ENCODE measurements at regions not wholly inside any gene's neighbourhood (a gene's known extent, or its start where the extent isn't known, plus 50 kb on each side); places are given as distances from the start of the nearest gene placed in this dataset.
A peak's percentile ranks its signal among the peaks of the same experiment; 100 is the strongest.

- no peak overlapping the region for H3K4me3 ChIP-seq
- H3K9me3 Mint-ChIP-seq, result no peaks in the 10 kb centered on the region
- H3K27ac Mint-ChIP-seq, result peak overlapping the region; percentile 33
- no peaks in the 10 kb centered on the region for H3K36me3 Mint-ChIP-seq
- no peaks in the 10 kb centered on the region for H3K27me3 ChIP-seq
- H3K4me3 Mint-ChIP-seq, result no peak overlapping the region
- H3K36me3 ChIP-seq, result no peaks in the 10 kb centered on the region
- no peak overlapping the region for H3K27ac ChIP-seq
- H3K27me3 Mint-ChIP-seq (ENCODE audit: insufficient read depth, low read depth), result peaks cover 2% of the 10 kb centered on the region
- H4K20me1 ChIP-seq (ENCODE audit: low read depth), result no peaks in the 10 kb centered on the region
- no peak overlapping the region for H2AFZ ChIP-seq (replicated peaks)
- TF ChIP-seq, protein P1, sequence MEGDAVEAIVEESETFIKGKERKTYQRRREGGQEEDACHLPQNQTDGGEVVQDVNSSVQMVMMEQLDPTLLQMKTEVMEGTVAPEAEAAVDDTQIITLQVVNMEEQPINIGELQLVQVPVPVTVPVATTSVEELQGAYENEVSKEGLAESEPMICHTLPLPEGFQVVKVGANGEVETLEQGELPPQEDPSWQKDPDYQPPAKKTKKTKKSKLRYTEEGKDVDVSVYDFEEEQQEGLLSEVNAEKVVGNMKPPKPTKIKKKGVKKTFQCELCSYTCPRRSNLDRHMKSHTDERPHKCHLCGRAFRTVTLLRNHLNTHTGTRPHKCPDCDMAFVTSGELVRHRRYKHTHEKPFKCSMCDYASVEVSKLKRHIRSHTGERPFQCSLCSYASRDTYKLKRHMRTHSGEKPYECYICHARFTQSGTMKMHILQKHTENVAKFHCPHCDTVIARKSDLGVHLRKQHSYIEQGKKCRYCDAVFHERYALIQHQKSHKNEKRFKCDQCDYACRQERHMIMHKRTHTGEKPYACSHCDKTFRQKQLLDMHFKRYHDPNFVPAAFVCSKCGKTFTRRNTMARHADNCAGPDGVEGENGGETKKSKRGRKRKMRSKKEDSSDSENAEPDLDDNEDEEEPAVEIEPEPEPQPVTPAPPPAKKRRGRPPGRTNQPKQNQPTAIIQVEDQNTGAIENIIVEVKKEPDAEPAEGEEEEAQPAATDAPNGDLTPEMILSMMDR (IDR thresholded peaks at IDR 0.05), result no peak
- no peak for TF ChIP-seq EZH2 (IDR thresholded peaks at IDR 0.05)
- TF ChIP-seq EZH2phosphoT487 (IDR thresholded peaks at IDR 0.05), result no peak
- H3K4me2 ChIP-seq, result no peak overlapping the region
- peaks cover 11% of the 10 kb centered on the region for H3K4me1 ChIP-seq
- H3K79me2 ChIP-seq (ENCODE audit: low read depth), result no peaks in the 10 kb centered on the region
- H3F3A ChIP-seq (ENCODE audit: low read depth), result no peaks in the 10 kb centered on the region
- DNase-seq (ENCODE audit: low spot score), result peak; percentile 44
- H3K4me1 Mint-ChIP-seq, result peaks cover 7% of the 10 kb centered on the region
- H3K9me3 ChIP-seq (ENCODE audit: low read depth), result no peaks in the 10 kb centered on the region
- H3K9ac ChIP-seq, result no peak overlapping the region
Observed at GRCh38 chr5:68033029-68033428, 182.5 kb upstream of the PIK3R1 start.

- Mint-ChIP-seq H3K4me1 (peaks cover 7% of the 10 kb centered on the region), H3K27me3 (ENCODE audit: insufficient read depth, low read depth) (peaks cover 2% of the 10 kb centered on the region), H3K36me3 (no peaks in the 10 kb centered on the region), H3K4me3 (no peak overlapping the region), H3K27ac (no peak overlapping the region), H3K9me3 (no peaks in the 10 kb centered on the region)
- H3K4me1 ChIP-seq, result peaks cover 11% of the 10 kb centered on the region
- H3K4me2 ChIP-seq, result no peak overlapping the region
- H2AFZ ChIP-seq (replicated peaks), result no peak overlapping the region
- H4K20me1 ChIP-seq (ENCODE audit: low read depth), result no peaks in the 10 kb centered on the region
- H3K27ac ChIP-seq, result no peak overlapping the region
- no peak overlapping the region for H3K9ac ChIP-seq
- no peaks in the 10 kb centered on the region for H3K27me3 ChIP-seq
- DNase-seq (ENCODE audit: low spot score), result no peak
- TF ChIP-seq EZH2phosphoT487 (IDR thresholded peaks at IDR 0.05) (no peak), EZH2 (IDR thresholded peaks at IDR 0.05) (no peak)
- TF ChIP-seq, protein P1 (IDR thresholded peaks at IDR 0.05), result no peak
- H3F3A ChIP-seq (ENCODE audit: low read depth), result no peaks in the 10 kb centered on the region
- H3K36me3 ChIP-seq, result no peaks in the 10 kb centered on the region
- no peaks in the 10 kb centered on the region for H3K79me2 ChIP-seq (ENCODE audit: low read depth)
- no peaks in the 10 kb centered on the region for H3K9me3 ChIP-seq (ENCODE audit: low read depth)
- H3K4me3 ChIP-seq, result no peak overlapping the region
Observed at GRCh38 chr5:68032216-68032762, 183.3 kb upstream of the PIK3R1 start.

- no peak overlapping the region for H3K27ac Mint-ChIP-seq
- peaks cover 4% of the 10 kb centered on the region for H3K4me1 Mint-ChIP-seq
- DNase-seq (ENCODE audit: low spot score), result no peak
- H3K79me2 ChIP-seq (ENCODE audit: low read depth), result no peaks in the 10 kb centered on the region
- no peak overlapping the region for H2AFZ ChIP-seq (replicated peaks)
- TF ChIP-seq, protein P1 (IDR thresholded peaks at IDR 0.05), result no peak
- TF ChIP-seq EZH2 (IDR thresholded peaks at IDR 0.05), result no peak
- TF ChIP-seq EZH2phosphoT487 (IDR thresholded peaks at IDR 0.05), result no peak
- H3K4me3 ChIP-seq, result no peak overlapping the region
- H3K4me2 ChIP-seq, result no peak overlapping the region
- H3F3A ChIP-seq (ENCODE audit: low read depth), result no peaks in the 10 kb centered on the region
- no peaks in the 10 kb centered on the region for H3K27me3 Mint-ChIP-seq (ENCODE audit: insufficient read depth, low read depth)
- H3K27me3 ChIP-seq, result no peaks in the 10 kb centered on the region
- no peaks in the 10 kb centered on the region for H4K20me1 ChIP-seq (ENCODE audit: low read depth)
- H3K9ac ChIP-seq, result no peak overlapping the region
- H3K36me3 ChIP-seq, result no peaks in the 10 kb centered on the region
- H3K9me3 ChIP-seq (ENCODE audit: low read depth), result no peaks in the 10 kb centered on the region
- no peak overlapping the region for H3K4me3 Mint-ChIP-seq
- peaks cover 3% of the 10 kb centered on the region for H3K9me3 Mint-ChIP-seq
- H3K36me3 Mint-ChIP-seq, result no peaks in the 10 kb centered on the region
- peaks cover 13% of the 10 kb centered on the region for H3K4me1 ChIP-seq
- H3K27ac ChIP-seq, result no peak overlapping the region
Observed at GRCh38 chr5:68028131-68028727, 187.3 kb upstream of the PIK3R1 start.

Measured in neural progenitor cell (in vitro differentiated cells).